Mesenchymal stem cell (in vitro differentiated cells and primary cell): ENCODE measurements at regions not wholly inside any gene's neighbourhood (a gene's known extent, or its start where the extent isn't known, plus 50 kb on each side); places are given as distances from the start of the nearest gene placed in this dataset.

ENCODE experiments used
- DNase-seq: peaks from one replicate; pipeline ENCODE4 v3.0.0-alpha.2; 2013
- H2AFZ ChIP-seq: one replicate; pipeline ENCODE4 v1.6.1; 2013; ENCODE audit warnings: low read depth, mild to moderate bottlenecking, control low read depth, inconsistent platforms, low read length, moderate library complexity
- H2AK5ac ChIP-seq: 2 replicates; pipeline ENCODE4 v1.6.1; 2013; ENCODE audit warnings: low read length, moderate library complexity, mild to moderate bottlenecking, inconsistent platforms; ENCODE audit not compliant: severe bottlenecking
- H2BK120ac ChIP-seq: one replicate; pipeline ENCODE4 v1.6.1; 2013; ENCODE audit warnings: low read depth, mild to moderate bottlenecking, inconsistent platforms, low read length, moderate library complexity
- H2BK12ac ChIP-seq, 2 experiments: one replicate each; pipeline ENCODE4 v1.6.1; 2013; ENCODE audit warnings: inconsistent platforms in 2 of 2, low read length in 2 of 2, mild to moderate bottlenecking in 2 of 2, moderate library complexity in 2 of 2, control low read depth in 1 of 2
- H2BK15ac ChIP-seq: one replicate; pipeline ENCODE4 v1.6.1; 2013; ENCODE audit warnings: mild to moderate bottlenecking, low read depth, inconsistent platforms; ENCODE audit not compliant: poor library complexity, severe bottlenecking
- H2BK5ac ChIP-seq: 2 replicates; pipeline ENCODE4 v1.6.1; 2013; ENCODE audit warnings: low read depth, mild to moderate bottlenecking, low read length, control low read depth, inconsistent platforms; ENCODE audit not compliant: poor library complexity, severe bottlenecking
- H3K14ac ChIP-seq, 2 experiments: one replicate each; pipeline ENCODE4 v1.6.1; 2013; ENCODE audit warnings: inconsistent platforms in 2 of 2, low read length in 2 of 2, control low read depth in 1 of 2, mild to moderate bottlenecking in 1 of 2, moderate library complexity in 1 of 2
- H3K18ac ChIP-seq, 2 experiments: one replicate each; pipeline ENCODE4 v1.6.1; 2013; ENCODE audit warnings: inconsistent platforms in 2 of 2, low read length in 2 of 2, control low read depth in 1 of 2, low read depth in 1 of 2, mild to moderate bottlenecking in 1 of 2
- H3K23ac ChIP-seq, 2 experiments: one replicate each; pipeline ENCODE4 v1.6.1; 2013; ENCODE audit warnings: inconsistent platforms in 2 of 2, low read length in 2 of 2, mild to moderate bottlenecking in 2 of 2, moderate library complexity in 2 of 2, control low read depth in 1 of 2
- H3K27ac ChIP-seq: 2 replicates; pipeline ENCODE4 v1.5.1; 2013; ENCODE audit warnings: mild to moderate bottlenecking, moderate library complexity, low read length, control low read depth, inconsistent platforms; ENCODE audit not compliant: poor library complexity, severe bottlenecking
- H3K27me3 ChIP-seq, 2 experiments: 2 replicates each; pipeline versions ENCODE4 v1.6.1 to v1.7.0; 2013; ENCODE audit warnings: low read length in 2 of 2, mild to moderate bottlenecking in 2 of 2, moderate library complexity in 2 of 2, control low read depth in 1 of 2, inconsistent platforms in 1 of 2; ENCODE audit not compliant: control insufficient read depth in 1 of 2, insufficient read depth in 1 of 2
- H3K36me3 ChIP-seq, 2 experiments: 2 replicates each; pipeline versions ENCODE4 v1.6.1 to v1.7.0; 2013; ENCODE audit warnings: low read length in 2 of 2, control low read depth in 1 of 2, inconsistent platforms in 1 of 2, low read depth in 1 of 2, mild to moderate bottlenecking in 1 of 2; ENCODE audit not compliant: insufficient read depth in 2 of 2, control insufficient read depth in 1 of 2
- H3K4ac ChIP-seq, 2 experiments: one replicate each; pipeline ENCODE4 v1.6.1; 2013; ENCODE audit warnings: inconsistent platforms in 2 of 2, low read length in 2 of 2, mild to moderate bottlenecking in 2 of 2, moderate library complexity in 2 of 2, control low read depth in 1 of 2, low read depth in 1 of 2
- H3K4me1 ChIP-seq: 2 replicates; pipeline ENCODE4 v1.6.1; 2013; ENCODE audit warnings: low read depth, low read length, control low read depth; ENCODE audit not compliant: control insufficient read depth, insufficient read depth
- H3K4me2 ChIP-seq: 2 replicates; pipeline ENCODE4 v1.6.1; 2013; ENCODE audit warnings: low read length, mild to moderate bottlenecking, inconsistent platforms; ENCODE audit not compliant: poor library complexity, severe bottlenecking
- H3K4me3 ChIP-seq, 2 experiments: 2 replicates each; pipeline versions ENCODE4 v1.5.1 to v1.7.0; 2013; ENCODE audit warnings: low read length in 2 of 2, mild to moderate bottlenecking in 2 of 2, control low read depth in 1 of 2, low read depth in 1 of 2; ENCODE audit not compliant: insufficient read depth in 1 of 2
- H3K79me1 ChIP-seq: replicated peaks from 2 replicates; pipeline ENCODE4 v1.6.1; 2013; ENCODE audit warnings: mild to moderate bottlenecking, control low read depth, low read length, inconsistent platforms; ENCODE audit not compliant: poor library complexity, severe bottlenecking
- H3K9ac ChIP-seq: 2 replicates; pipeline ENCODE4 v1.7.0; 2013; ENCODE audit warnings: mild to moderate bottlenecking, low read length, moderate library complexity
- H3K9me3 ChIP-seq: 2 replicates; pipeline ENCODE4 v1.7.0; 2013; ENCODE audit warnings: mild to moderate bottlenecking, low read length; ENCODE audit not compliant: control insufficient read depth
- H4K8ac ChIP-seq: one replicate; pipeline ENCODE4 v1.6.1; 2013; ENCODE audit warnings: inconsistent platforms, mild to moderate bottlenecking, low read length, moderate library complexity
- H4K91ac ChIP-seq: one replicate; pipeline ENCODE4 v1.6.1; 2013; ENCODE audit warnings: mild to moderate bottlenecking, low read length, inconsistent platforms
- WGBS: methylation state at CpG from one replicate; pipeline ENCODE4 v1.1.7; 2013; ENCODE audit warnings: mixed read lengths; 5-methylcytosine and 5-hydroxymethylcytosine counted together

GRCh38 chr7:9302436-9302835 is 869.0 kb downstream of the NXPH1 start:
- no peaks in the 10 kb centered on the region for H3K36me3 ChIP-seq
- H2BK5ac ChIP-seq, result no peak overlapping the region
- DNase-seq, result no peak
- H3K9ac ChIP-seq, result no peak overlapping the region
- no peak overlapping the region for H3K4me2 ChIP-seq
- H3K4me1 ChIP-seq, result no peaks in the 10 kb centered on the region
- H3K79me1 ChIP-seq, result no peaks in the 10 kb centered on the region
- H3K27me3 ChIP-seq, result no peaks in the 10 kb centered on the region
- H2AK5ac ChIP-seq, result no peak overlapping the region
- H3K27ac ChIP-seq, result no peak overlapping the region
- whole genome bisulfite sequencing, result 80% methylated on average over 4 of the region's 4 CpGs
- H4K8ac ChIP-seq, result no peak overlapping the region
- no peak overlapping the region for H3K18ac ChIP-seq
- no peak overlapping the region for H2BK120ac ChIP-seq
- no peak overlapping the region for H3K14ac ChIP-seq
- peaks cover 7% of the 10 kb centered on the region for H3K9me3 ChIP-seq
- H3K23ac ChIP-seq, result no peak overlapping the region
- no peak overlapping the region for H2BK12ac ChIP-seq
- H4K91ac ChIP-seq, result no peak overlapping the region
- H3K4ac ChIP-seq, result no peak overlapping the region
- H2AFZ ChIP-seq, result no peak overlapping the region
- H2BK15ac ChIP-seq, result no peak overlapping the region
- no peak overlapping the region for H3K4me3 ChIP-seq

DNA sequence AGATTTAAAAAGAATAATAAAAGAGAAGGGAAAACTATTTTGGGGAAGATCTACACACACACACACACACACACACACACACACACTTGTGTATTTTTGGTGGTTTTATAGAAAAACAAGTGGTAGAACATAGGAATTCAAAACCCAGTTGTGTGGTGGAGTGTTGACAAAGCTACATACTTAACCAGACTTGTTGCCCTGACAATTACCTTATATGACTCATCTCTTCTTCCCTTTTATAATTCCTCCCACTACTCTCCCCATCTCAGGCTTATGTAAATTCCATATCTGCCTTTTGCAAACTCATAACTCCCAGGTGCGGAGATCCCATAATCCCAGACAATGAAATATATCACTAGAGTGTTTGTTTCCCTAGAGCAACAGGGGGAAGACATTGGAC is 873.7 kb downstream of the NXPH1 start:
- Histone ChIP-seq H3K23ac (no peak overlapping the region), H3K4ac (no peak overlapping the region), H3K4me2 (no peak overlapping the region), H3K36me3 (no peaks in the 10 kb centered on the region), H4K91ac (no peak overlapping the region), H3K79me1 (no peaks in the 10 kb centered on the region), H3K9me3 (peaks cover 13% of the 10 kb centered on the region), H2AK5ac (no peak overlapping the region), H3K18ac (no peak overlapping the region), H3K4me1 (no peaks in the 10 kb centered on the region), H2BK12ac (no peak overlapping the region), H3K9ac (no peak overlapping the region), H4K8ac (no peak overlapping the region), H3K14ac (no peak overlapping the region), H3K4me3 (no peak overlapping the region), H2BK120ac (no peak overlapping the region), H3K27ac (no peak overlapping the region), H2BK5ac (no peak overlapping the region), H3K27me3 (no peaks in the 10 kb centered on the region), H2BK15ac (no peak overlapping the region), H2AFZ (no peak overlapping the region)
- peak; percentile 3 for DNase-seq
- no CpG with 5 or more reads among the region's 1 CpG for WGBS

GRCh38 chr7:9324513-9324912 is 891.1 kb downstream of the NXPH1 start:
- no peak overlapping the region for H4K91ac ChIP-seq
- H2AFZ ChIP-seq, result no peak overlapping the region
- no peaks in the 10 kb centered on the region for H3K79me1 ChIP-seq
- H3K14ac ChIP-seq, result no peak overlapping the region
- no peaks in the 10 kb centered on the region for H3K27me3 ChIP-seq
- H3K27ac ChIP-seq, result no peak overlapping the region
- H4K8ac ChIP-seq, result no peak overlapping the region
- H2BK120ac ChIP-seq, result no peak overlapping the region
- no peak overlapping the region for H3K4me2 ChIP-seq
- H3K4me1 ChIP-seq, result no peaks in the 10 kb centered on the region
- no peak overlapping the region for H2BK12ac ChIP-seq
- no peak for DNase-seq
- H3K4ac ChIP-seq, result no peak overlapping the region
- no peaks in the 10 kb centered on the region for H3K36me3 ChIP-seq
- H2BK15ac ChIP-seq, result no peak overlapping the region
- no peak overlapping the region for H3K18ac ChIP-seq
- H3K9me3 ChIP-seq, result peaks cover 18% of the 10 kb centered on the region
- no peak overlapping the region for H2AK5ac ChIP-seq
- H2BK5ac ChIP-seq, result no peak overlapping the region
- H3K4me3 ChIP-seq, result no peak overlapping the region
- WGBS, result no CpG with 5 or more reads among the region's 2 CpGs
- H3K9ac ChIP-seq, result no peak overlapping the region
- no peak overlapping the region for H3K23ac ChIP-seq

- 100% methylated on average over 1 of the region's 2 CpGs for WGBS
- Histone ChIP-seq H3K23ac (no peak overlapping the region), H3K79me1 (no peaks in the 10 kb centered on the region), H3K27ac (no peak overlapping the region), H2AK5ac (no peak overlapping the region), H3K18ac (no peak overlapping the region), H3K4ac (no peak overlapping the region), H2BK5ac (no peak overlapping the region), H3K4me2 (no peak overlapping the region), H3K4me3 (no peak overlapping the region), H2AFZ (no peak overlapping the region), H2BK15ac (no peak overlapping the region), H3K9ac (no peak overlapping the region), H2BK120ac (no peak overlapping the region), H2BK12ac (no peak overlapping the region), H3K4me1 (no peaks in the 10 kb centered on the region), H4K91ac (no peak overlapping the region), H3K9me3 (peaks cover 19% of the 10 kb centered on the region), H3K36me3 (no peaks in the 10 kb centered on the region), H3K27me3 (no peaks in the 10 kb centered on the region), H3K14ac (no peak overlapping the region), H4K8ac (no peak overlapping the region)
- no peak for DNase-seq
Observed at GRCh38 chr7:9328296-9328695, 894.9 kb downstream of the NXPH1 start.
